Activated CD4-positive, alpha-beta T cell treated with anti-CD3 and anti-CD28 coated beads, Interleukin-2, amount 10 ng/mL, durations not matched to agents 24 days and 14 days (primary cell): ENCODE measurements at regions not wholly inside any gene's neighbourhood (a gene's known extent, or its start where the extent isn't known, plus 50 kb on each side); places are given as distances from the start of the nearest gene placed in this dataset.

Source experiments
- DNase-seq: peaks from one replicate; pipeline ENCODE4 v3.0.0; 2022
- H3K27ac Mint-ChIP-seq: one replicate; pipeline ENCODE4 v1.8.0; 2022; ENCODE audit warnings: mild to moderate bottlenecking, mixed read lengths
- H3K27me3 Mint-ChIP-seq: one replicate; pipeline ENCODE4 v1.8.0; 2022; ENCODE audit warnings: mixed read lengths
- H3K36me3 Mint-ChIP-seq: one replicate; pipeline ENCODE4 v1.8.0; 2022; ENCODE audit warnings: low read depth, mild to moderate bottlenecking, mixed read lengths
- H3K4me1 Mint-ChIP-seq: one replicate; pipeline ENCODE4 v1.8.0; 2021; ENCODE audit warnings: mixed read lengths
- H3K4me3 Mint-ChIP-seq: one replicate; pipeline ENCODE4 v1.8.0; 2022; ENCODE audit warnings: mild to moderate bottlenecking, moderate library complexity, mixed read lengths
- H3K9me3 Mint-ChIP-seq: one replicate; pipeline ENCODE4 v1.8.0; 2021; ENCODE audit warnings: mixed read lengths
- intact Hi-C: fragments of 100-400 bp; cut with micrococcal nuclease; formaldehyde crosslinking; loops from one replicate; pipeline ENCODE4 v1.15.1; 2023

DNA sequence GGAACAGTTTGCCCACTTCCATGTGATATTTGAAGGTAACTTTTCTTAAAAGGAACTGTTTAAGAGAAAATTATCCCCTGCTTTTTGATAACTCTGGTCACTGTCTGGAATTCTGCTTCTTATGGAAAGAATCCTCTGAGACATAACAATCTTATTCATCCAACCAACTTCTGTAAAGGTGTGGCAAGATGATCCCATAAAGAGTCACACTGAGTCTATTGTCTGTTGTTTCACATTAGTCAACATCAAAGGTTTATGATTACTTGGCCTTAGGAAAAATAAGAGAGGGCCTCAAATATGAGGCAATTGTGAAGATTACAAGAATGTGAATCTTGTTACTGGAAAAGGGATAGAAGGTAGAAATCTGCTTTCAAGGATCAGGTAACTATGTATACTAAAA, 88.0 kb upstream of the MAGEB18 start:
- Mint-ChIP-seq H3K4me1 (no peaks in the 10 kb centered on the region), H3K27ac (no peak overlapping the region), H3K9me3 (no peaks in the 10 kb centered on the region), H3K27me3 (no peaks in the 10 kb centered on the region), H3K4me3 (no peak overlapping the region), H3K36me3 (no peaks in the 10 kb centered on the region)
- intact Hi-C loops = no loop called here
- no peak for DNase-seq

DNA sequence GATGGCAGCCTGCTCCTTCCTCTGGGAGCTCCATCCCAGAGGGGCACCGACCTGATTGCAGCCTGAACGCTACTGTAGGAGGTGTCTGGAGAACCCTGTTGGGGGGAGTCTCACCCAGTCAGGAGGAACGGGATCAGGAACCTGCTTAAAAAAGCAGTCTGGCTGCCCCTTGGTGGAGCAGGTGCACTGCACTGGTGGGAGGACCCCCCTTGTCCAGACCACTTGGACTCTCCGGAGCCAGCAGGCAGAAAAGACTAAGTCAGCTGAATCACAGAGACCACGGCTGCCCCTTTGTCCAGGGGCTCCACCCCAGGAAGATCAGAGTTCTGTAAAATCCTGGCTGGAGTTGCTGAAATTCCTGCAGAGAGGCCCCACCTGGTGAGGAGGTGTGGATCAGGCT, 67.3 kb upstream of the MAGEB18 start:
- H3K27me3 Mint-ChIP-seq = no peaks in the 10 kb centered on the region
- H3K36me3 Mint-ChIP-seq = no peaks in the 10 kb centered on the region
- H3K4me3 Mint-ChIP-seq = no peak overlapping the region
- no peaks in the 10 kb centered on the region for H3K4me1 Mint-ChIP-seq
- intact Hi-C loops = no loop called here
- H3K9me3 Mint-ChIP-seq = no peaks in the 10 kb centered on the region
- H3K27ac Mint-ChIP-seq = no peak overlapping the region
- DNase-seq = no peak

DNA sequence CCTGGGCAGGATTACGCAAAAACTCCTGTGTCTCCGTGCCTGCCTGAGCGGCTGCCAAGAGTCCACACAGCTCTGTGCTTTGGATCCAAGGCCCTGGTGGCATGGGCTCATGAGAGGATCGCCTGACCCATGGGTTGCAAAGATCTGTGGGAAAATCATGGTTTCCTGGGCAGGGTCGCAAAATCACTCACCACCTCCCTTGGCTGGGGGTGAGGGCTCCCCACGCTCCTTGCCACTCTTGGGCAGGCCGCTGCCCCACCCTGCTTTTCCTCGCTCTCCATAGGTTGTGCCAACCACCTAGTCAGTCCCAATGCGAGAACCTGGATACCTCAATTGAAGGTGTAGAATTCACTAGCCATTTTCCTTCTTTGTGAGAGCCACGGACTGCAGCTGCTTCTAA, 66.5 kb upstream of the MAGEB18 start:
- intact Hi-C loops = no loop called here
- H3K27me3 Mint-ChIP-seq = no peaks in the 10 kb centered on the region
- no peak overlapping the region for H3K4me3 Mint-ChIP-seq
- DNase-seq = no peak
- no peaks in the 10 kb centered on the region for H3K9me3 Mint-ChIP-seq
- H3K36me3 Mint-ChIP-seq = no peaks in the 10 kb centered on the region
- no peaks in the 10 kb centered on the region for H3K4me1 Mint-ChIP-seq
- no peak overlapping the region for H3K27ac Mint-ChIP-seq

DNA sequence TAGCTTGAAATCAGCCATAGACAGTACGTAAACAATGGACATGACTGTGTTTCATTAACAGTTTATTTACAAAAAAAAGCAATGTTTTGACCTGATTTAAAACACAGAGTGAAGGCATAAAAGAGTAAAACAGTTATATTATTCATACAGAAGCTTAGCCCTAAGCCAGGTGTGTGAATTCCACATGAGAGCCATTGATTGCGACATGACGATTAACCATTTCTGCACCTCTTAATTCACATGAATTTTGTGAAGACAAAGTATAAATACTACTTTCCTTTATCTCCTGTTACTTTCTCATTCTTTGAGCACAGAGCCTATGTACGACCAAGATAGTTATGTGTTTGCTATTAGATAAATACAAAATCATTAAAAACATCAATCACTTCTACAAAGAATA, 55.0 kb upstream of the MAGEB18 start:
- H3K4me1 Mint-ChIP-seq = no peaks in the 10 kb centered on the region
- DNase-seq = no peak
- H3K36me3 Mint-ChIP-seq = no peaks in the 10 kb centered on the region
- H3K4me3 Mint-ChIP-seq = no peak overlapping the region
- H3K27me3 Mint-ChIP-seq = no peaks in the 10 kb centered on the region
- H3K9me3 Mint-ChIP-seq = no peaks in the 10 kb centered on the region
- no peak overlapping the region for H3K27ac Mint-ChIP-seq
- intact Hi-C loops = no loop called here
